ENCODE measurements at regions not wholly inside any gene's neighbourhood (a gene's known extent, or its start where the extent isn't known, plus 50 kb on each side); places are given as distances from the start of the nearest gene placed in this dataset.
"Not testable (repeated sequence)": the region's sequence is repeated elsewhere in the genome, so short reads cannot be mapped to it uniquely, and the experiment has no call there.

- H3K27ac ChIP-seq (ENCODE audit: low read depth in 2 of 2, low read length in 2 of 2); H3K9ac ChIP-seq (ENCODE audit: low read depth in 1 of 2, low read length in 2 of 2); H3K27me3 ChIP-seq (ENCODE audit: control insufficient read depth in 2 of 2, insufficient read depth in 2 of 2, low read length in 2 of 2); H3K36me3 ChIP-seq (ENCODE audit: control insufficient read depth in 2 of 2, insufficient read depth in 2 of 2, low read length in 2 of 2); H3K9me3 ChIP-seq (ENCODE audit: control insufficient read depth in 2 of 2, low read length in 2 of 2); H3K4me1 ChIP-seq (ENCODE audit: control insufficient read depth in 2 of 2, insufficient read depth in 2 of 2, low read length in 2 of 2); H3K4me3 ChIP-seq (ENCODE audit: low read length in 2 of 2): not testable (repeated sequence)
Observed at GRCh38 chr9:65466911-65467734, 182.1 kb upstream of the FOXD4L5 start.

- H3K27me3 ChIP-seq (ENCODE audit: control insufficient read depth in 2 of 2, insufficient read depth in 2 of 2, low read length in 2 of 2); H3K9me3 ChIP-seq (ENCODE audit: control insufficient read depth in 2 of 2, low read length in 2 of 2); H3K9ac ChIP-seq (ENCODE audit: low read depth in 1 of 2, low read length in 2 of 2); H3K4me3 ChIP-seq (ENCODE audit: low read length in 2 of 2); H3K36me3 ChIP-seq (ENCODE audit: control insufficient read depth in 2 of 2, insufficient read depth in 2 of 2, low read length in 2 of 2); H3K4me1 ChIP-seq (ENCODE audit: control insufficient read depth in 2 of 2, insufficient read depth in 2 of 2, low read length in 2 of 2); H3K27ac ChIP-seq (ENCODE audit: low read depth in 2 of 2, low read length in 2 of 2): not testable (repeated sequence)
Observed at GRCh38 chr9:65465246-65465895, 180.4 kb upstream of the FOXD4L5 start.

- not testable (repeated sequence) for H3K9ac ChIP-seq (ENCODE audit: low read depth in 1 of 2, low read length in 2 of 2); H3K27ac ChIP-seq (ENCODE audit: low read depth in 2 of 2, low read length in 2 of 2); H3K9me3 ChIP-seq (ENCODE audit: control insufficient read depth in 2 of 2, low read length in 2 of 2); H3K36me3 ChIP-seq (ENCODE audit: control insufficient read depth in 2 of 2, insufficient read depth in 2 of 2, low read length in 2 of 2); H3K4me3 ChIP-seq (ENCODE audit: low read length in 2 of 2); H3K4me1 ChIP-seq (ENCODE audit: control insufficient read depth in 2 of 2, insufficient read depth in 2 of 2, low read length in 2 of 2); H3K27me3 ChIP-seq (ENCODE audit: control insufficient read depth in 2 of 2, insufficient read depth in 2 of 2, low read length in 2 of 2)
Observed at GRCh38 chr9:65462476-65462875, 177.5 kb upstream of the FOXD4L5 start.

- H3K4me3 ChIP-seq (ENCODE audit: low read length in 2 of 2), result no peak overlapping the region
Observed at GRCh38 chr9:65459756-65460320, 174.8 kb upstream of the FOXD4L5 start.

GRCh38 chr9:65458992-65459391, 174.0 kb upstream of the FOXD4L5 start:
- Histone ChIP-seq H3K27me3 (ENCODE audit: control insufficient read depth in 2 of 2, insufficient read depth in 2 of 2, low read length in 2 of 2) (no peaks in the 10 kb centered on the region), H3K36me3 (ENCODE audit: control insufficient read depth in 2 of 2, insufficient read depth in 2 of 2, low read length in 2 of 2) (no peaks in the 10 kb centered on the region), H3K27ac (ENCODE audit: low read depth in 2 of 2, low read length in 2 of 2) (no peak overlapping the region), H3K9me3 (ENCODE audit: control insufficient read depth in 2 of 2, low read length in 2 of 2) (peaks cover 0 to 2% of the 10 kb centered on the region in 2 donors), H3K4me1 (ENCODE audit: control insufficient read depth in 2 of 2, insufficient read depth in 2 of 2, low read length in 2 of 2) (no peaks in the 10 kb centered on the region), H3K9ac (ENCODE audit: low read depth in 1 of 2, low read length in 2 of 2) (no peak overlapping the region), H3K4me3 (ENCODE audit: low read length in 2 of 2) (no peak overlapping the region)

More at GRCh38 chr9:65459756-65460320, 174.8 kb upstream of the FOXD4L5 start:
- Histone ChIP-seq H3K36me3 (ENCODE audit: control insufficient read depth in 2 of 2, insufficient read depth in 2 of 2, low read length in 2 of 2) (no peaks in the 10 kb centered on the region), H3K27me3 (ENCODE audit: control insufficient read depth in 2 of 2, insufficient read depth in 2 of 2, low read length in 2 of 2) (no peaks in the 10 kb centered on the region), H3K9ac (ENCODE audit: low read depth in 1 of 2, low read length in 2 of 2) (no peak overlapping the region), H3K4me1 (ENCODE audit: control insufficient read depth in 2 of 2, insufficient read depth in 2 of 2, low read length in 2 of 2) (no peaks in the 10 kb centered on the region), H3K9me3 (ENCODE audit: control insufficient read depth in 2 of 2, low read length in 2 of 2) (peaks cover 0 to 2% of the 10 kb centered on the region in 2 donors), H3K27ac (ENCODE audit: low read depth in 2 of 2, low read length in 2 of 2) (no peak overlapping the region)

- Histone ChIP-seq H3K9me3 (ENCODE audit: control insufficient read depth in 2 of 2, low read length in 2 of 2) (peaks cover 0 to 2% of the 10 kb centered on the region in 2 donors), H3K4me3 (ENCODE audit: low read length in 2 of 2) (no peak overlapping the region), H3K36me3 (ENCODE audit: control insufficient read depth in 2 of 2, insufficient read depth in 2 of 2, low read length in 2 of 2) (no peaks in the 10 kb centered on the region), H3K4me1 (ENCODE audit: control insufficient read depth in 2 of 2, insufficient read depth in 2 of 2, low read length in 2 of 2) (no peaks in the 10 kb centered on the region), H3K27me3 (ENCODE audit: control insufficient read depth in 2 of 2, insufficient read depth in 2 of 2, low read length in 2 of 2) (no peaks in the 10 kb centered on the region), H3K27ac (ENCODE audit: low read depth in 2 of 2, low read length in 2 of 2) (no peak overlapping the region), H3K9ac (ENCODE audit: low read depth in 1 of 2, low read length in 2 of 2) (no peak overlapping the region)
Observed at GRCh38 chr9:65458465-65458864, 173.5 kb upstream of the FOXD4L5 start.

GRCh38 chr9:65456991-65457390, 172.0 kb upstream of the FOXD4L5 start:
- not testable (repeated sequence) for H3K9me3 ChIP-seq (ENCODE audit: control insufficient read depth in 2 of 2, low read length in 2 of 2); H3K27me3 ChIP-seq (ENCODE audit: control insufficient read depth in 2 of 2, insufficient read depth in 2 of 2, low read length in 2 of 2)

GRCh38 chr9:65455751-65456647, 171.0 kb upstream of the FOXD4L5 start:
- not testable (repeated sequence) for H3K4me3 ChIP-seq (ENCODE audit: low read length in 2 of 2); H3K4me1 ChIP-seq (ENCODE audit: control insufficient read depth in 2 of 2, insufficient read depth in 2 of 2, low read length in 2 of 2); H3K27me3 ChIP-seq (ENCODE audit: control insufficient read depth in 2 of 2, insufficient read depth in 2 of 2, low read length in 2 of 2); H3K27ac ChIP-seq (ENCODE audit: low read depth in 2 of 2, low read length in 2 of 2); H3K36me3 ChIP-seq (ENCODE audit: control insufficient read depth in 2 of 2, insufficient read depth in 2 of 2, low read length in 2 of 2); H3K9me3 ChIP-seq (ENCODE audit: control insufficient read depth in 2 of 2, low read length in 2 of 2); H3K9ac ChIP-seq (ENCODE audit: low read depth in 1 of 2, low read length in 2 of 2)

More at GRCh38 chr9:65456991-65457390, 172.0 kb upstream of the FOXD4L5 start:
- H3K4me3 ChIP-seq (ENCODE audit: low read length in 2 of 2); H3K36me3 ChIP-seq (ENCODE audit: control insufficient read depth in 2 of 2, insufficient read depth in 2 of 2, low read length in 2 of 2); H3K9ac ChIP-seq (ENCODE audit: low read depth in 1 of 2, low read length in 2 of 2); H3K4me1 ChIP-seq (ENCODE audit: control insufficient read depth in 2 of 2, insufficient read depth in 2 of 2, low read length in 2 of 2); H3K27ac ChIP-seq (ENCODE audit: low read depth in 2 of 2, low read length in 2 of 2): not testable (repeated sequence)

- H3K9me3 ChIP-seq (ENCODE audit: control insufficient read depth in 2 of 2, low read length in 2 of 2); H3K27me3 ChIP-seq (ENCODE audit: control insufficient read depth in 2 of 2, insufficient read depth in 2 of 2, low read length in 2 of 2); H3K4me3 ChIP-seq (ENCODE audit: low read length in 2 of 2); H3K9ac ChIP-seq (ENCODE audit: low read depth in 1 of 2, low read length in 2 of 2); H3K4me1 ChIP-seq (ENCODE audit: control insufficient read depth in 2 of 2, insufficient read depth in 2 of 2, low read length in 2 of 2); H3K27ac ChIP-seq (ENCODE audit: low read depth in 2 of 2, low read length in 2 of 2); H3K36me3 ChIP-seq (ENCODE audit: control insufficient read depth in 2 of 2, insufficient read depth in 2 of 2, low read length in 2 of 2): not testable (repeated sequence)
Observed at GRCh38 chr9:65455136-65455535, 170.1 kb upstream of the FOXD4L5 start.

GRCh38 chr9:65454666-65455065, 169.7 kb upstream of the FOXD4L5 start:
- H3K27ac ChIP-seq (ENCODE audit: low read depth in 2 of 2, low read length in 2 of 2); H3K4me3 ChIP-seq (ENCODE audit: low read length in 2 of 2); H3K4me1 ChIP-seq (ENCODE audit: control insufficient read depth in 2 of 2, insufficient read depth in 2 of 2, low read length in 2 of 2); H3K9me3 ChIP-seq (ENCODE audit: control insufficient read depth in 2 of 2, low read length in 2 of 2); H3K9ac ChIP-seq (ENCODE audit: low read depth in 1 of 2, low read length in 2 of 2); H3K36me3 ChIP-seq (ENCODE audit: control insufficient read depth in 2 of 2, insufficient read depth in 2 of 2, low read length in 2 of 2); H3K27me3 ChIP-seq (ENCODE audit: control insufficient read depth in 2 of 2, insufficient read depth in 2 of 2, low read length in 2 of 2): not testable (repeated sequence)
